ENCODE measurements at regions not wholly inside any gene's neighbourhood (a gene's known extent, or its start where the extent isn't known, plus 50 kb on each side); places are given as distances from the start of the nearest gene placed in this dataset.

DNA sequence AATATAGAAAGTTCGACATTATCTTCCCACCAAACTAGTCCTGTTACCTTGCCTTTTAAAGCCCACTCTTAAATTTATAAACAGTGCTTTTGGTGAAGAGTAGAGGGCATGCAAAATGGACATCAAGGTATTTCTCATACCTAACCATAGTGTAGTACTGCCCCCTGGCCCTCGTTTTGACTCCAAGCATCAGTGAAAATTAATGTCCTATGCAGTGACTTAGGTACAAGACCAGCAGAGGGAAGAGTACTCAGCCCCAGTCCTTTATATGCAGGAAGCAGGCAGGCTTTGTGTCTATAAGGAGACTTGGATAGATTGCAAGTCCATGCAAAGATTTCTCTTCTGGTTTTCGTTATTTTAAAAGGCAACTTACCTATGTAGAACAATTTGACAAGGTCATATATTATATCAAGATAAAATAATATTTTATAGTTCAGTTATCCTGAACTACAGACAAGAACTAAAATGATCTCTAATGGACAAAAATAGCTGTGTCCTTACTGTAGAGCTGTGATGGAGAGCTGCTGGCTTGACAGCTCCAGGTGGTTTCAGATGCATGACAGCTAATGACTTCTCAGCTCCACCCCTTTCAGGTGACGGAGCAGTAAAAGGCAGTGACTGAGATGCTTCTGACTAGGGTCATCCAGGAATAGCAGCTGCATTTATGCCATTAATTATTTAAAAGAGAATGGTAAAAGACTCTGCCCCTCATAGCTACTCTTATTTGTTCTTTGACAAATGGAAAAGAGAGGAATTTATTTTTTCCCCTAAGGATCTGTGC is 646.1 kb downstream of the SQOR start:
- Histone ChIP-seq H3K36me3 (no peaks in the 10 kb centered on the region), H3K9me3 (no peaks in the 10 kb centered on the region), H3K27ac (no peak overlapping the region), H3K4me3 (no peak overlapping the region), H3K27me3 (no peaks in the 10 kb centered on the region), H3K4me1 (no peaks in the 10 kb centered on the region)
- TF ChIP-seq CTCF (IDR thresholded peaks at IDR 0.05) (peak in 1 of 4 experiments; percentile 23), POLR2A (IDR thresholded peaks at IDR 0.05) (no peak)
- intact Hi-C loops (cut with DNase I; ENCODE audit: low total_unique reads): no loop called here
- DNase-seq: no peak

GRCh38 chr15:46293550-46293949 is 658.7 kb downstream of the SQOR start:
- no peak for DNase-seq
- no peaks in the 10 kb centered on the region for H3K4me1 ChIP-seq
- no peaks in the 10 kb centered on the region for H3K27me3 ChIP-seq
- intact Hi-C loops (cut with DNase I; ENCODE audit: low total_unique reads): no loop called here
- TF ChIP-seq CTCF (IDR thresholded peaks at IDR 0.05) (no peak), POLR2A (IDR thresholded peaks at IDR 0.05) (no peak)
- H3K4me3 ChIP-seq: no peak overlapping the region
- no peaks in the 10 kb centered on the region for H3K36me3 ChIP-seq
- no peaks in the 10 kb centered on the region for H3K9me3 ChIP-seq
- H3K27ac ChIP-seq: no peak overlapping the region

GRCh38 chr15:46296002-46296401 is 661.2 kb downstream of the SQOR start:
- Histone ChIP-seq H3K4me3 (no peak overlapping the region), H3K27me3 (no peaks in the 10 kb centered on the region), H3K9me3 (no peaks in the 10 kb centered on the region), H3K27ac (no peak overlapping the region), H3K4me1 (no peaks in the 10 kb centered on the region), H3K36me3 (no peaks in the 10 kb centered on the region)
- TF ChIP-seq CTCF (IDR thresholded peaks at IDR 0.05) (no peak), POLR2A (IDR thresholded peaks at IDR 0.05) (no peak)
- intact Hi-C loops (cut with DNase I; ENCODE audit: low total_unique reads): no loop called here
- DNase-seq: no peak

- TF ChIP-seq CTCF (IDR thresholded peaks at IDR 0.05) (no peak), POLR2A (IDR thresholded peaks at IDR 0.05) (no peak)
- no peak for DNase-seq
- Histone ChIP-seq H3K4me1 (no peaks in the 10 kb centered on the region), H3K27me3 (no peaks in the 10 kb centered on the region), H3K27ac (no peak overlapping the region), H3K9me3 (no peaks in the 10 kb centered on the region), H3K36me3 (no peaks in the 10 kb centered on the region), H3K4me3 (no peak overlapping the region)
- intact Hi-C loops (cut with DNase I; ENCODE audit: low total_unique reads): no loop called here
These were observed 662.0 kb downstream of the SQOR start for GRCh38 chr15:46296797-46297196.

DNA sequence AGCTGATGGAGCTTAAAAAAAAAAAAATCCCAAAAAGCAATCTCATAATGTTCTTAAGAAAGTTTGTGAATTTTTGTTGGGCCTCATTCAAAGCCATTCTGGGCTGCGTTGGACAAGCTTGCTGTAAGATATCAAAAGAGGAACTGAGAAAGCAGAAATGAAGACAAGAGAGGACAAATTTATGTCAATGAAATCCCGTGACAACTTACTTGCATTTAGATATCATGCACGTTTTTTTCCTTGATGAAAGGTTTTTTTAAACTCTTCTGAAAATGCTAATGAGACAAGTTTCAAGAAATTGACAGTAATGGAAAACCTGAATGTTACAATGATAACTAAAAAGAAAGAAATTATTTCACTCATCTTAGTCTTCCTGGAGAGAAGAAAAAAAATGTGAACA is 662.9 kb downstream of the SQOR start:
- intact Hi-C loops (cut with DNase I; ENCODE audit: low total_unique reads): no loop called here
- H3K4me1 ChIP-seq: no peaks in the 10 kb centered on the region

More for the DNA sequence above, 662.9 kb downstream of the SQOR start:
- H3K27ac ChIP-seq: no peak overlapping the region
- H3K36me3 ChIP-seq: no peaks in the 10 kb centered on the region
- H3K4me3 ChIP-seq: no peak overlapping the region
- H3K27me3 ChIP-seq: no peaks in the 10 kb centered on the region
- DNase-seq: no peak
- no peak for TF ChIP-seq POLR2A (IDR thresholded peaks at IDR 0.05)
- no peak for TF ChIP-seq CTCF (IDR thresholded peaks at IDR 0.05)
- H3K9me3 ChIP-seq: no peaks in the 10 kb centered on the region

All from uterus (tissue), 3 donors.